GM23338 (cell line): ENCODE measurements at regions not wholly inside any gene's neighbourhood (a gene's known extent, or its start where the extent isn't known, plus 50 kb on each side); places are given as distances from the start of the nearest gene placed in this dataset.

Source experiments
- EZH2phosphoT487 ChIP-seq: fragments of 200-600 bp; sonication (generic); IDR thresholded peaks from one replicate; pipeline ENCODE4 v1.8.1; 2018; ENCODE audit warnings: antibody characterized with exemption; ENCODE audit not compliant: unreplicated experiment
- POLR2AphosphoS5 ChIP-seq: IDR thresholded peaks from 2 replicates; pipeline ENCODE4 v1.6.1; 2016; ENCODE audit warnings: antibody characterized with exemption, low read depth
- TF ChIP-seq, protein P1 (sequence below), 2 experiments: fragments of 200-600 bp in 1 of 2; sonication (generic) in 1 of 2; conservative IDR thresholded peaks; 2 replicates each; pipeline versions ENCODE4 v1.5.1 to v1.6.1; 2016 to 2017; ENCODE audit warnings: antibody characterized with exemption in 2 of 2, low read depth in 2 of 2, mild to moderate bottlenecking in 2 of 2, moderate library complexity in 1 of 2

DNA sequence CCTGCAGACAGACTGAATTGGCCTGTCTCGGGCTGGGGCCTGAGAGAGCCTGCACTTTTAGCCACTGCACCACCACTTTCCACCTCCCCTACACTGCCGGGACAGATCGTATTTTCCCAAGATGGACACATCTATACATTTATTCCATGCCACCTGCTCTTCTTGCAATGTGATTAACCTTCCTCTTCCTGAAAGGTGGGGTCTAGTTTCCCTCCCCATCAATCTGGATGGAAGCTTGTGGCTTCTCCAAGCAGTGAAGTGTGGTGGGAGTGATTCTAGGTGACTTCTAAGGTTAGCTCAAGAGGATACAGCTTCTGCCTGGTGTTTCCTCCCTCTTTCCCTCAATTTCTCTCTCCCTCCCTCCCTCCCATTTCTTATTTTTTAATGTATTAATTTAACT is 143.7 kb downstream of the GPCPD1 start:
- TF ChIP-seq, protein P1, sequence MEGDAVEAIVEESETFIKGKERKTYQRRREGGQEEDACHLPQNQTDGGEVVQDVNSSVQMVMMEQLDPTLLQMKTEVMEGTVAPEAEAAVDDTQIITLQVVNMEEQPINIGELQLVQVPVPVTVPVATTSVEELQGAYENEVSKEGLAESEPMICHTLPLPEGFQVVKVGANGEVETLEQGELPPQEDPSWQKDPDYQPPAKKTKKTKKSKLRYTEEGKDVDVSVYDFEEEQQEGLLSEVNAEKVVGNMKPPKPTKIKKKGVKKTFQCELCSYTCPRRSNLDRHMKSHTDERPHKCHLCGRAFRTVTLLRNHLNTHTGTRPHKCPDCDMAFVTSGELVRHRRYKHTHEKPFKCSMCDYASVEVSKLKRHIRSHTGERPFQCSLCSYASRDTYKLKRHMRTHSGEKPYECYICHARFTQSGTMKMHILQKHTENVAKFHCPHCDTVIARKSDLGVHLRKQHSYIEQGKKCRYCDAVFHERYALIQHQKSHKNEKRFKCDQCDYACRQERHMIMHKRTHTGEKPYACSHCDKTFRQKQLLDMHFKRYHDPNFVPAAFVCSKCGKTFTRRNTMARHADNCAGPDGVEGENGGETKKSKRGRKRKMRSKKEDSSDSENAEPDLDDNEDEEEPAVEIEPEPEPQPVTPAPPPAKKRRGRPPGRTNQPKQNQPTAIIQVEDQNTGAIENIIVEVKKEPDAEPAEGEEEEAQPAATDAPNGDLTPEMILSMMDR (conservative IDR thresholded peaks at IDR 0.05; ENCODE audit: low read depth in 2 of 2): no peak
- TF ChIP-seq POLR2AphosphoS5: no peak
- no peak for TF ChIP-seq EZH2phosphoT487
